A673 (cell line): ENCODE measurements at regions not wholly inside any gene's neighbourhood (a gene's known extent, or its start where the extent isn't known, plus 50 kb on each side); places are given as distances from the start of the nearest gene placed in this dataset.

Source experiments
- CTCF ChIP-seq: fragments of 300-800, 200-600 bp; sonication (generic); conservative IDR thresholded peaks from 2 replicates; pipeline ENCODE4 v1.5.1; 2017; ENCODE audit warnings: low read depth, mild to moderate bottlenecking, antibody characterized with exemption, low read length, moderate library complexity, mixed read lengths
- EZH2 ChIP-seq: fragments of 200-600 bp; sonication (generic); IDR thresholded peaks from 2 replicates; pipeline ENCODE4 v1.6.1; 2017; ENCODE audit warnings: borderline replicate concordance, low read depth, mild to moderate bottlenecking, mixed read lengths, antibody characterized with exemption, low read length; ENCODE audit not compliant: poor library complexity, severe bottlenecking

GRCh38 chr5:8686707-8687106, 817.8 kb downstream of the MTRR start:
- TF ChIP-seq CTCF: no peak
- no peak for TF ChIP-seq EZH2
